H1 (cell line): ENCODE measurements at regions not wholly inside any gene's neighbourhood (a gene's known extent, or its start where the extent isn't known, plus 50 kb on each side); places are given as distances from the start of the nearest gene placed in this dataset.

Source experiments
- BCL11A ChIP-seq, 2 experiments: IDR thresholded peaks; one replicate each; pipeline ENCODE4 v1.6.1; 2011; ENCODE audit warnings: low read depth in 2 of 2, low read length in 2 of 2, mild to moderate bottlenecking in 2 of 2
- CBX8 ChIP-seq: fragments of 300-800, 300-1000 bp; sonication (generic); IDR thresholded peaks from 2 replicates; pipeline ENCODE4 v1.7.1; 2016; ENCODE audit warnings: low read depth, low read length, borderline replicate concordance
- SIRT6 ChIP-seq: IDR thresholded peaks from one replicate; pipeline ENCODE4 v1.7.1; 2012; ENCODE audit warnings: low read length, inconsistent platforms
- TAF7 ChIP-seq: optimal IDR thresholded peaks from 2 replicates; pipeline ENCODE3; 2011; ENCODE audit warnings: low read depth, mild to moderate bottlenecking, inconsistent platforms, low read length, moderate library complexity, borderline replicate concordance
- TF ChIP-seq, protein P1 (sequence below): fragments of 300-600 bp; sonication (generic); IDR thresholded peaks from 2 replicates; pipeline ENCODE4 v1.7.1; 2012; ENCODE audit warnings: low read length, moderate library complexity, mild to moderate bottlenecking, inconsistent platforms; ENCODE audit not compliant: insufficient replicate concordance
- TF ChIP-seq, protein P2 (sequence below): IDR thresholded peaks from 2 replicates; pipeline ENCODE4 v1.6.1; 2012; ENCODE audit warnings: inconsistent platforms

DNA sequence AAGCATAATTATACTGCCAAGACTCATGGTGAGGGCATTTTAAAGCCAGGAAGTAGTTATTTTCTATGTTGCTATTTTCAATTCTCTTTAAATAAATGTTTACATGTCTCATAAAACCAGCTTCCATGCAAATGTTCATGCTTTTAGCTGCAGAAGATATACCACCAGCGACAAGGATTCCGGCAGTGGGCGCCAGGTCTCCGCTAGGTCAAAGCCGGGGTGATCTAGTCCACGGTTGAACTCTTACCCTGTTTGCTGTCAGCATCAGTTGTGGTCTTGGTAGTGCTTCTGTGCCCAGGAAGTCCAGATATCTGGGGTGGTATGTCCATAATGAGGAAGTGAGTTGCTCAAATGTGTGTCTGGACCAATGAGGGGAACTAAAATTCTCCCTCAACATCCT lies 265.7 kb downstream of the BRD1 start (continued):
- TF ChIP-seq, protein P1, sequence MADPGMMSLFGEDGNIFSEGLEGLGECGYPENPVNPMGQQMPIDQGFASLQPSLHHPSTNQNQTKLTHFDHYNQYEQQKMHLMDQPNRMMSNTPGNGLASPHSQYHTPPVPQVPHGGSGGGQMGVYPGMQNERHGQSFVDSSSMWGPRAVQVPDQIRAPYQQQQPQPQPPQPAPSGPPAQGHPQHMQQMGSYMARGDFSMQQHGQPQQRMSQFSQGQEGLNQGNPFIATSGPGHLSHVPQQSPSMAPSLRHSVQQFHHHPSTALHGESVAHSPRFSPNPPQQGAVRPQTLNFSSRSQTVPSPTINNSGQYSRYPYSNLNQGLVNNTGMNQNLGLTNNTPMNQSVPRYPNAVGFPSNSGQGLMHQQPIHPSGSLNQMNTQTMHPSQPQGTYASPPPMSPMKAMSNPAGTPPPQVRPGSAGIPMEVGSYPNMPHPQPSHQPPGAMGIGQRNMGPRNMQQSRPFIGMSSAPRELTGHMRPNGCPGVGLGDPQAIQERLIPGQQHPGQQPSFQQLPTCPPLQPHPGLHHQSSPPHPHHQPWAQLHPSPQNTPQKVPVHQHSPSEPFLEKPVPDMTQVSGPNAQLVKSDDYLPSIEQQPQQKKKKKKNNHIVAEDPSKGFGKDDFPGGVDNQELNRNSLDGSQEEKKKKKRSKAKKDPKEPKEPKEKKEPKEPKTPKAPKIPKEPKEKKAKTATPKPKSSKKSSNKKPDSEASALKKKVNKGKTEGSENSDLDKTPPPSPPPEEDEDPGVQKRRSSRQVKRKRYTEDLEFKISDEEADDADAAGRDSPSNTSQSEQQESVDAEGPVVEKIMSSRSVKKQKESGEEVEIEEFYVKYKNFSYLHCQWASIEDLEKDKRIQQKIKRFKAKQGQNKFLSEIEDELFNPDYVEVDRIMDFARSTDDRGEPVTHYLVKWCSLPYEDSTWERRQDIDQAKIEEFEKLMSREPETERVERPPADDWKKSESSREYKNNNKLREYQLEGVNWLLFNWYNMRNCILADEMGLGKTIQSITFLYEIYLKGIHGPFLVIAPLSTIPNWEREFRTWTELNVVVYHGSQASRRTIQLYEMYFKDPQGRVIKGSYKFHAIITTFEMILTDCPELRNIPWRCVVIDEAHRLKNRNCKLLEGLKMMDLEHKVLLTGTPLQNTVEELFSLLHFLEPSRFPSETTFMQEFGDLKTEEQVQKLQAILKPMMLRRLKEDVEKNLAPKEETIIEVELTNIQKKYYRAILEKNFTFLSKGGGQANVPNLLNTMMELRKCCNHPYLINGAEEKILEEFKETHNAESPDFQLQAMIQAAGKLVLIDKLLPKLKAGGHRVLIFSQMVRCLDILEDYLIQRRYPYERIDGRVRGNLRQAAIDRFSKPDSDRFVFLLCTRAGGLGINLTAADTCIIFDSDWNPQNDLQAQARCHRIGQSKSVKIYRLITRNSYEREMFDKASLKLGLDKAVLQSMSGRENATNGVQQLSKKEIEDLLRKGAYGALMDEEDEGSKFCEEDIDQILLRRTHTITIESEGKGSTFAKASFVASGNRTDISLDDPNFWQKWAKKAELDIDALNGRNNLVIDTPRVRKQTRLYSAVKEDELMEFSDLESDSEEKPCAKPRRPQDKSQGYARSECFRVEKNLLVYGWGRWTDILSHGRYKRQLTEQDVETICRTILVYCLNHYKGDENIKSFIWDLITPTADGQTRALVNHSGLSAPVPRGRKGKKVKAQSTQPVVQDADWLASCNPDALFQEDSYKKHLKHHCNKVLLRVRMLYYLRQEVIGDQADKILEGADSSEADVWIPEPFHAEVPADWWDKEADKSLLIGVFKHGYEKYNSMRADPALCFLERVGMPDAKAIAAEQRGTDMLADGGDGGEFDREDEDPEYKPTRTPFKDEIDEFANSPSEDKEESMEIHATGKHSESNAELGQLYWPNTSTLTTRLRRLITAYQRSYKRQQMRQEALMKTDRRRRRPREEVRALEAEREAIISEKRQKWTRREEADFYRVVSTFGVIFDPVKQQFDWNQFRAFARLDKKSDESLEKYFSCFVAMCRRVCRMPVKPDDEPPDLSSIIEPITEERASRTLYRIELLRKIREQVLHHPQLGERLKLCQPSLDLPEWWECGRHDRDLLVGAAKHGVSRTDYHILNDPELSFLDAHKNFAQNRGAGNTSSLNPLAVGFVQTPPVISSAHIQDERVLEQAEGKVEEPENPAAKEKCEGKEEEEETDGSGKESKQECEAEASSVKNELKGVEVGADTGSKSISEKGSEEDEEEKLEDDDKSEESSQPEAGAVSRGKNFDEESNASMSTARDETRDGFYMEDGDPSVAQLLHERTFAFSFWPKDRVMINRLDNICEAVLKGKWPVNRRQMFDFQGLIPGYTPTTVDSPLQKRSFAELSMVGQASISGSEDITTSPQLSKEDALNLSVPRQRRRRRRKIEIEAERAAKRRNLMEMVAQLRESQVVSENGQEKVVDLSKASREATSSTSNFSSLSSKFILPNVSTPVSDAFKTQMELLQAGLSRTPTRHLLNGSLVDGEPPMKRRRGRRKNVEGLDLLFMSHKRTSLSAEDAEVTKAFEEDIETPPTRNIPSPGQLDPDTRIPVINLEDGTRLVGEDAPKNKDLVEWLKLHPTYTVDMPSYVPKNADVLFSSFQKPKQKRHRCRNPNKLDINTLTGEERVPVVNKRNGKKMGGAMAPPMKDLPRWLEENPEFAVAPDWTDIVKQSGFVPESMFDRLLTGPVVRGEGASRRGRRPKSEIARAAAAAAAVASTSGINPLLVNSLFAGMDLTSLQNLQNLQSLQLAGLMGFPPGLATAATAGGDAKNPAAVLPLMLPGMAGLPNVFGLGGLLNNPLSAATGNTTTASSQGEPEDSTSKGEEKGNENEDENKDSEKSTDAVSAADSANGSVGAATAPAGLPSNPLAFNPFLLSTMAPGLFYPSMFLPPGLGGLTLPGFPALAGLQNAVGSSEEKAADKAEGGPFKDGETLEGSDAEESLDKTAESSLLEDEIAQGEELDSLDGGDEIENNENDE = no peak
- TF ChIP-seq TAF7 (no peak), BCL11A (IDR thresholded peaks at IDR 0.05; ENCODE audit: low read depth in 2 of 2, low read length in 2 of 2) (no peak), CBX8 (no peak), SIRT6 (no peak)
- TF ChIP-seq, protein P2, sequence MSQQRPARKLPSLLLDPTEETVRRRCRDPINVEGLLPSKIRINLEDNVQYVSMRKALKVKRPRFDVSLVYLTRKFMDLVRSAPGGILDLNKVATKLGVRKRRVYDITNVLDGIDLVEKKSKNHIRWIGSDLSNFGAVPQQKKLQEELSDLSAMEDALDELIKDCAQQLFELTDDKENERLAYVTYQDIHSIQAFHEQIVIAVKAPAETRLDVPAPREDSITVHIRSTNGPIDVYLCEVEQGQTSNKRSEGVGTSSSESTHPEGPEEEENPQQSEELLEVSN = no peak
